Astrocyte of the spinal cord (primary cell): ENCODE measurements at regions not wholly inside any gene's neighbourhood (a gene's known extent, or its start where the extent isn't known, plus 50 kb on each side); places are given as distances from the start of the nearest gene placed in this dataset.

Source experiments
- DNase-seq: peaks from one replicate; pipeline ENCODE4 v3.0.0; 2011; ENCODE audit warnings: low read depth, low spot score
- H3K4me3 ChIP-seq: 2 replicates; pipeline ENCODE4 v1.5.1; 2011; ENCODE audit warnings: low read depth, mild to moderate bottlenecking, low read length, moderate library complexity
- in situ Hi-C: cut with HindIII; loops from 2 replicates; pipeline ENCODE4 v1.10.0; 2017; ENCODE audit warnings: low sequenced_read_pairs
- TF ChIP-seq, protein P1 (sequence below): IDR thresholded peaks from 2 replicates; pipeline ENCODE4 v1.5.1; 2012; ENCODE audit warnings: low read depth, mild to moderate bottlenecking, low read length, inconsistent platforms

GRCh38 chr13:21834521-21834920 lies 163.6 kb downstream of the FGF9 start:
- in situ Hi-C loops = no loop called here
- no peak overlapping the region for H3K4me3 ChIP-seq
- DNase-seq = no peak
- TF ChIP-seq, protein P1, sequence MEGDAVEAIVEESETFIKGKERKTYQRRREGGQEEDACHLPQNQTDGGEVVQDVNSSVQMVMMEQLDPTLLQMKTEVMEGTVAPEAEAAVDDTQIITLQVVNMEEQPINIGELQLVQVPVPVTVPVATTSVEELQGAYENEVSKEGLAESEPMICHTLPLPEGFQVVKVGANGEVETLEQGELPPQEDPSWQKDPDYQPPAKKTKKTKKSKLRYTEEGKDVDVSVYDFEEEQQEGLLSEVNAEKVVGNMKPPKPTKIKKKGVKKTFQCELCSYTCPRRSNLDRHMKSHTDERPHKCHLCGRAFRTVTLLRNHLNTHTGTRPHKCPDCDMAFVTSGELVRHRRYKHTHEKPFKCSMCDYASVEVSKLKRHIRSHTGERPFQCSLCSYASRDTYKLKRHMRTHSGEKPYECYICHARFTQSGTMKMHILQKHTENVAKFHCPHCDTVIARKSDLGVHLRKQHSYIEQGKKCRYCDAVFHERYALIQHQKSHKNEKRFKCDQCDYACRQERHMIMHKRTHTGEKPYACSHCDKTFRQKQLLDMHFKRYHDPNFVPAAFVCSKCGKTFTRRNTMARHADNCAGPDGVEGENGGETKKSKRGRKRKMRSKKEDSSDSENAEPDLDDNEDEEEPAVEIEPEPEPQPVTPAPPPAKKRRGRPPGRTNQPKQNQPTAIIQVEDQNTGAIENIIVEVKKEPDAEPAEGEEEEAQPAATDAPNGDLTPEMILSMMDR = no peak

- TF ChIP-seq, protein P1 = no peak
- in situ Hi-C loops = no loop called here
- no peak overlapping the region for H3K4me3 ChIP-seq
- DNase-seq = no peak
Measured at GRCh38 chr13:21837288-21837687, 166.4 kb downstream of the FGF9 start.

DNA sequence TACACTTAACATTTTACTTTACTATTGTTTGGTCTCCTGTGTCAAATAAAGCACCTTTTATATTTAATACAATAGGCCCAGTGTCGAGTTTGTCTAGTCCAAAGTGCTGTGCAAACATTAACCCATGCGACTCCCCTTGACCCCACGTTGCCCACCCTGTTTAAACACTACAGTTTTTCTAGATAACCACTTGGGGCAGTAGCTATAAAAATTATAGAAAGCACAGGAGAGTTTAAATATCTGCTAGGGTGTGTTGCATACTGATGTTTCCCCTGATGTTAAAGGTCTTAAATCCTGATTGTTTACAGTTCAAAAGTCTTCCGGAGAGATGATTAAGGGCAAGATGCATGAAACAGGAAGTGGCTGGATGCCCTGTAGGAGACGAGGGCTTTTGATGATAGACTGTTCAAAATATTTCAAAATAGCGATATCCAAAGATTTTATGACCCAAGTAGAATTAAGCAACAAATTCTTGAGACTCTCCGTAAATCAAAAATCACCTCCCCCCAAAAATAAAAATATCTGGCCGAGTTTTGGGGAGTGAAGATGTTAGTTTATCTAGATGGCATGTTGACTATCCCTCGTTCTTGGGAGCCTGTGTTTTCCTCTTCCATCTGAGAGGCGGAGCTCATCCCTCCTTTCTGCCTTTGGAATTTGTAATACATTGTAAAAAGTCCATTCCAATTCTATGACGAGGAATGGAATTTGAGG lies 167.1 kb downstream of the FGF9 start:
- DNase-seq = no peak
- TF ChIP-seq, protein P1 = no peak
- in situ Hi-C loops = no loop called here
- no peak overlapping the region for H3K4me3 ChIP-seq

DNA sequence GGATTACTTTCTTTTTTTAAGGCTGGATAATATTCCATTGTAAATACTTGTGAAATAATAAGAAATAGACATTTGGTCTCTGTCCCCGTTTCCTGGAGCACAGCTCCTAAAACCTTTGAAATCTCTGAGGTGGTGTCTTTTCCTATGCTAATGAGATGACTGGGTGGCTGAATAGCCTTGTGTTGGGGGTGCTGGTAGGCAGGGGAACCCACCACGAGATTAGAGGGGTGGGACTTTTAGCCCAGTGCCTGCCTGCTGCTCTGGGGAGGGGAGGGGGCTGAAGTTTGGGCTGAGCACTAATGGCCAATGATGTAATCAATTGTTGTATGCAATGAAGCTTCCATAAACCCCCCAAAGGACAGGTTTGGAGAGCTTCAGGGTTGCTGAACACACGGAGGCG lies 175.7 kb downstream of the FGF9 start:
- DNase-seq = no peak
- in situ Hi-C loops = no loop called here
- TF ChIP-seq, protein P1 = no peak
- no peak overlapping the region for H3K4me3 ChIP-seq

DNA sequence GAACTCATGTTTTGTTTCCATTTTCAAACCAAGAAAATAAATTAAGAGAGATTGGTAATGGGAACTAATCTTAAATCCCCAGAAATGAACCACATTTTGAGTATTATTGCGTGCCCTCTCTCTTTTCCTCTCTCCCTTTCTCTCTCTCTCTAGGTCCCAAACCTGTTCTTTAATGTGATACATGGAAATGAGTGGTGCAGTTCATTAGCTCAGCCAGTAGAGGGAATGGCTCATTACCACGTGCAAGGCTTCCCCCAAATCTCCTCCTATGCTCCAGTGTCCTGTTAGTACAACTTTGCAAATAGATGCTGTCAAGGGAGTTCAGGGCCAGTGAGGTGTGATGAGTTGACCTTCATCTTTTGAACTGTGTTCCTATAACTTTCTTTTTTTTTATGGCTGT lies 178.4 kb downstream of the FGF9 start:
- in situ Hi-C loops = no loop called here
- DNase-seq = no peak
- no peak overlapping the region for H3K4me3 ChIP-seq
- TF ChIP-seq, protein P1 = no peak

GRCh38 chr13:21850013-21851006 lies 179.4 kb downstream of the FGF9 start:
- no peak for DNase-seq
- TF ChIP-seq, protein P1 = no peak
- H3K4me3 ChIP-seq = no peak overlapping the region
- in situ Hi-C loops = no loop called here
